Smooth muscle cell of the brain vasculature (primary cell): ENCODE measurements at regions not wholly inside any gene's neighbourhood (a gene's known extent, or its start where the extent isn't known, plus 50 kb on each side); places are given as distances from the start of the nearest gene placed in this dataset.

Source experiments
- DNase-seq: peaks from one replicate; pipeline ENCODE4 v3.0.0-alpha.2; 2012; ENCODE audit warnings: low read depth, low spot score

DNA sequence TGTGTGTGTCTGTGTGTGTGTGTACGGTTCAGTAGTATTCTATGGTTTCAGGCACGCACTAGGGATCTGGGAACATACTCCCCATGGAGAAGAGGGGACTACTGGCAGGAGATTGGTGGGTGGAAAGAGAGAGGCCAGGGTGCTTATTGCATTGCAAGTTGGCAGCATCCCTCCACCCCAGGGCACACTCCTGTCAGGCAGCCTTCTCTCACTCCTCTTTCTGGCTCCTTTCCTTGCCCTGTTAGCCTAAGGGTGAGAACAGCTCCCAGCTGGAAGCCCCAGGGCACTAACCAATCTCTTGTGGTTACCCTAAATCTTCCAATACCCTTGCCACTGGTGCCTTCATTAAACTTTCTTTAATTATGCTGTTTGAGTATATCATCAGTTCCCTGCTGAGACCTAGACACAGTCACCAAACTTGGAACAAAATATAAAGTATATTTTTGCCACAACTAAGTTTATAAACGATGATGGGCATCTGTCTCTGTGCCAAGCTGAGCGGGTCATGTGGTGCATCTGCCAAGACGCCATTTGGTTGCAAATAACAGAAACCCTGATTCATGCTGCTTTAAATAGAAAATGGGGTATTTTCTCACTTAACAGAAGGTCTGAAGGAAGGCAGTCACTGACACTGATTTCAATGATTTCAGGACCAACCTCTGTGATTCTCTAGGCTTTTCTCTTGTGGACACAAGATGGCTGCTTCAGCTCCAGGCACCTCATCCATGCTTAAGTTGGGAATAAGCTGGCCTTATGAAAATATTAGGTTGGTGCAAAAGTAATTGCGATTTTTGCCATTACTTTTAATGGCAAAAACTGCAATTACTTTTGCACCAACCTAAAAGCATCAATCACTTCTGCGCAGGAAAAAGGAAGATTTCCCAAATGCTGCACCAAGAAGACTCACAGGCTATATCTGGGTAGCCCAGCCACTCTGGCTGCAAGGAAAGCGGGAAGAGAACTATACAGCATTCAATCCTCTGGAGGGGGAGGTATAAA, 476.9 kb upstream of the PROK2 start:
- no peak for DNase-seq

GRCh38 chr3:72260588-72260910, 475.6 kb upstream of the PROK2 start:
- DNase-seq = no peak

DNA sequence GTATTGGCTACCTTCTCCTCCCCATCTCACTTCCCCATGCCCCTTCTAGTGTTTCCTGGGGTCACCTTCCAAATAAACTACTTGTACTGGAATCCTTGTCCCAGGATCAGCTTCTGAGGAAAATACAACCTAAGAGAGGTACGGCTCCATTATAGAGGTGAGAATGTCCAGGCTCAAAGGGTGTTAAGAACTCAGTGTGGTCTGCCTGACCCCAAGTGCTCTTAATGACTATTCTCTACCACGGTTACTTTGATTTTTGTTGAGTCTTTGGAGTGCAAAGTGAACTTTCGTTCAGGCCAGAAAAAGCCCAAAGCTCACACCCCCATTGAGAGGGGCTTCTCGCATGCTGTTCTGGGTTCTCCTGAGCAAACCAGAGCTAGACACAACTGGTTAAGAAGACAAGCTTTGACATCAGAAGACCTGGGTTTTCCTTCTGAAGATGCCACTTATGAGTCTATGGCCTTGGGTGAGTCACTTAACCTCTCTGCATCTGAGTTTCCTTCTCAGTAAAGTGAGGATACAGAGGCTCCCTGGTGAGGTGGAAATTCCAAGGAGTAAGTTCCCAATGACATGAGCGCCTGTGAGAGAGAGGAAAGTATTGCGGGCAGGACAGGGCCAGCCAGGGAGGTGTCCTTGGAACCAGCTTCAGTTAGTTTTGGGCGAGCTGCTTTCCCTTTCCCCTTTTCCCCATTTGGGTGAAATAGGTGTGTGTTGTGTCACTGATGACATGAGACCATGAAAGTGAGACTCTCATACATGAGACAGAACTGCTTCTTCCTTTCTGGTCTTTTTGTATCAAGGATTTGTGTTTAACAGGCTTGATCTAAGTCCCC, 475.0 kb upstream of the PROK2 start:
- DNase-seq = no peak

DNA sequence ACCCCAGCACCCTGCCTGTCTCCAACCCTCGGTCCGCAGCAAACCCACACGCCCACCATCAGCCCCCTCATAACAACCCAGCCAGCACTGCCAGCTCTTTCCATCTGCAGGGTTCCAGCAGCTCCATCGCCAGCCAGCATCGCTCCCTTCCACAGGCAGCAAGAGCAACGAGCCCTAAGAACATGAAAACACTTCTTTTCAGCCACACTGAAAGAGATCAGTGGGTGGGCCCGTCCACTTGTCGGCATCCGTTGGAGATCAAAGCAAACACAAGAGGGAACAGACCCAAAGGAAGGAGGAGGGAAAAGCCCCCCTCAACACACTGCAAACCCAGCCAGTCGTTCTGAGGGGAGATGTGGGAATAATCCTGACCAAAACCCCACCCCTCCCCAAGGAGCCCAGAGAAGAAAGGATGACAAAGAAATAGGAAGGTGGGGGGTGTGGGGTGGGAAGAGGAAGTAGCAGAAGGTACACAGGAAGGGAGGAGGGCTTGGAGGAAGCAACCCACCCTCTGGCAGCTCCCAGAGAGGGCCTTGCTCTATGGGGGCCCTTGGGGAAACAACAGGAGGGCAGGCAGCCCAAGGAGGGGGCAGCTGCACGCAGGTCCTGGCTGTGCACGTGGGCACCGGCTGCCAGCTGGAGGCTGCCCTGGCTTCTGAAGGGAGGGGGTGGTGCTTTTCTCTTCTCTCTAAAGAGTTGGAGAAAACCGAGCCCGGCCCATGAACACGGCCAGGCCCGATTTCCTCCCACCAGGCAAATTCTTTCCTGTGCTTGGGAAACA, 473.6 kb upstream of the PROK2 start:
- DNase-seq = no peak

- DNase-seq = no peak
Observed at GRCh38 chr3:72257738-72258137, 472.8 kb upstream of the PROK2 start.

- no peak for DNase-seq
Observed at GRCh38 chr3:72257203-72257602, 472.3 kb upstream of the PROK2 start.

DNA sequence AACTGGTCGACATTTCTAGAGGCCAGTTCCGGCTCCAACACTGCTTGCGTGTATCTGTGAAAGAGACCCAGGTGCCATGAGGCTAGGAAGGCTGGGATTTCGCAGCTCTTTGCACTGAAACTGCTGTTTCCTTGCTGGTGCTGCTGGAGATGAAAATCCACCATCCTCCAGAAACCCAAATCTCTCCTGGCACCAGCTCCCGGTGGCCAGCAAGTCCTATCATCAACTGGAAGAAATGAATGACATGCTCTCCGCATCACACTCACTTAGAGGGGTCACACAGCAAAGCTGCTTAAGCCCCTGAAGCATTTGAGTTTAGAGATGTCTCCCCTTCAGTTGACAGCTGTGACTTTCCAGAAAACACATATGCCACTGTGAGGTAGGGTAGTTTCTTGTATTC, 471.8 kb upstream of the PROK2 start:
- DNase-seq = no peak

GRCh38 chr3:72255791-72256559, 471.0 kb upstream of the PROK2 start:
- no peak for DNase-seq

DNA sequence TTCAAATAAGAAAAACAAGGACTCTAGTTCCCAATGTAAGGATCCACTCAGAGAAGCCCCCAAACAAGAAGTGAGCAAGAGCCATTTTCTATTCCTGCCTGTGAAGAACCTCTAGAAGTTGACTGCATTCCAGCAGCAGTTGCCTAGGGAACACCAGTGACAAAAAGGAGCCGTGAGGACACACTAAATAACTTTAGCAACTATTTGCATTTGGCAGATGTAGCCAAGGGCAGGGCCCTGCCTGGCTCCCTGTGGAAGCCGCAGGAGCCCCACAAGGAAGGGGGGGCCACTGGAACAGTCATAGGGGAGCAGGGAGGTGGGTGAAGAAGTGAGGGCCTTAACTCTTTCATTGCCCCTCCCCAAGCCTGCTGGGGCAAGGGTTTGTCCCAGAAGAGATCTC, 470.2 kb upstream of the PROK2 start:
- no peak for DNase-seq

DNA sequence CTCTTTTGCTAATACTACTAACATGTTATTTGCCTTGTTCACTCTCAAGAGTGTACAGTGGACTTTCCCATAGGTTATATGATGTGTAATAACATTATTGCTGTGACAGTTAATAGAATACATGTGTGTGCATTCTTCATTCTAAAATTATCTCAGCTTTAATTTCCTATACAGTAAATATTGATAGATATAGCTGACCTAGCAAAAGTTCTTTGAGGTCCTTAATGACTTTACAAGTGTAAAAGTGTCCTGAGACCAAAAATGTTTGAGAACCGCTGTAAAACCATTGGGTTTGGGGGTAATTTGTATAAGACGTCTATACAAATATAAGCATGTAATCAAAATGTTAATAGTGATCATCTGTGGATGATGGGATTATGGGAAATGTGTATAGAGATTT, 469.5 kb upstream of the PROK2 start:
- no peak for DNase-seq

DNA sequence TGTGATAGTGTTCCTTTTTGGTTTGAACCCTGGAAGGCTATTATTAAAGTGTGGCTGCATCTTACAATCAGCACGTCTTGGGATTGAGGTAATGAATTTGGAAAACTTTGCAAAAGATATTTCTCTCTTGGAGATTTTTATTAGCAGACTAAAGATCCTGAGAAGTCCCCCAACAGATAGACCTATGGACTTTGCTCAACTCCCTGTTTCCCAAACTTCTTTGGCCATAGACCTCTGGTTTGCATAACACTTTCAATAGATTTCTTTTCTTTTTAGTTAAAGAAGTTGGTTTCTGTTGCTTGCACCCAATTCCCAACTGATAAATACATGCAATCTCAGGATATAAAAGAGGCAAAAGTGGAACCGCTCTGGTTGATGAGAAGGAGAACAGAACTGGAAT, 465.8 kb upstream of the PROK2 start:
- DNase-seq = no peak

DNA sequence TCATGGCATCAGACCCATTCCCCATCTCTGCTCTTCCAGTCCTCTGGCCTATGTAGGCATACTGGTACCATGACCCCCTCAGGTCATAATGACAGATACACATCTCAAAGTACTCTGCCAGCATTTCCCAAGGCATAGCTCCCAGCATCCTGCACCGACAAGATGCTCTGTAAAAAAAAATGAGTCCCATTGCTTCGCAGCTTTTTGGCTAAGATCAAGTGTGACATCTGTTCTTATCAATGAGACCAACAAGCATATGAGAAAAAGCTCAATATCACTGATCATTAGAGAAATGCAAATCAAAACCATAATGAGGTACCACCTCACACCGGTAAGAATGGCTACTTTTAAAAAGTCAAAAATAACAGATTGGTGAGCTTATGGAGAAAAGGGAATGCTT, 463.9 kb upstream of the PROK2 start:
- DNase-seq = no peak

DNA sequence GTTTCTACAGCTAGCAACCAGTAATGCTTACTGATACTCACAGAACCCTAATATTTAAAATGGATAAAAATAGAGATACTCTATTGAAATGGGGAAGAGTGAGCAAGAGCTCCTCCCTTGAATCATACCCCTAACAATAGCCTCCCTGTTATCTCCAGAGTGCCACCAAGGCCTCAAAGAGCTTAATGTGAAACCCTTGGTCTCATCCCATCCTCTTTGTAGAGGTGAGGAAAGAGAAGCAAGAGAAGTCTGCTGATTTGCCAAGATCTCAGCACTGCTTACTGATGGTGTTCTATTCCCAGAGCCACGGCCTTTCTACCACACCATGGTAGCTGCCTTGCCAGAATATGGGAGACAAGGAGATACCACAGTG, 463.4 kb upstream of the PROK2 start:
- DNase-seq = no peak

DNA sequence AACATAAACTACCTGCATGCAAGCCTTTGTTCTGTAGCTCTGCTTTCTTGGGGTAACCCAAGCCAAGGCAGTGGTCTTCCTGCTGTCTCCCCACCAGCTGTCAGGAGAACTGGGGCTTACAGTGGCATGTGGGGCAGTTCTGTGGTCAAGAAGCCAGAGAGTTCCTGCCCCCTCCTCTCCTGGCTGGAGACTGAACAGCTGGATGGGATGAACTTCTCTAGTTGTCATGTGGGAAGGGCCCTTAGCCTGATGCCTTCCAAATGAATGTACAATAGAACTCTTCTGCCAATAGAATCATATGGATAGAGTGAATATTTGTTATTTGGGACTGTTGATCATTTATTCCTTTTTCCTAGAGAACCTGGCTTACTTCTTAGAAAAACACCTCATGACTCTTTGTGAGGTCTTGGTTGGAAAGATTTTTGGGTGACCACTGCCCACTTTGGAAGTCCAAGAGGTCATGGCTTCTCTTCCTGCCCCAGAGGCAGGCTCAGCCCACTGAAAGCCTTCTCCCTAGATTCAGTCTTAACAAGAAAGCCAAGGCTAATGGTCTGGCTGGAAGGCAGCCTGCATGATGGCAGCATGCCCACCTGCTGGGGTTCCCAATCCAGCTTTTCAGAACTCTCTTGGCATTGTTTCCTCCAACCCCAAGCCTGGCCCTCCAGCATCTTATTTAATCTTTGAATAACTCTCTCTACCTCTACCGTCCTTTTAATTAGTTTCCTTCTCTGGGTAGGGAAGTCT, 462.9 kb upstream of the PROK2 start:
- no peak for DNase-seq

GRCh38 chr3:72247126-72247525, 462.2 kb upstream of the PROK2 start:
- no peak for DNase-seq

DNA sequence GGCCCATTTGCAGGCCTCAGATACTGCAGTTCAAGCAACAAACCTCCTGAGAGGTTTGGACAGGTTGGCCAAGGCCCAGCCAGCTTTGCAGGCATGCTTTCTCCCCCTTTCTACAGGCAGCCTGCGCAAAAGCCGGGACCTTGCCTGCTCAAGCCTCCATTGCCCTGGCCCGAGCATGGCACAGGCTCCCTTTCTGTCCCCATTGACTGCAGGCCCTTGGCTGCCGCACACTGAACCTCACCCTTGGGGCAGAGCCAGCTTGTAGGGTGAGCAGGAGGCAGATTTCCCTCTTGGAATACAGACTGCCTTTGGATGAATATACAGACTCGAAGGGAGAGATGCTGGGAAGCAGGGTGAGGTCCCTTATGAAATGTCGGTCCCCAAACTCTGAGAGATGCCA, 461.7 kb upstream of the PROK2 start:
- DNase-seq = no peak

DNA sequence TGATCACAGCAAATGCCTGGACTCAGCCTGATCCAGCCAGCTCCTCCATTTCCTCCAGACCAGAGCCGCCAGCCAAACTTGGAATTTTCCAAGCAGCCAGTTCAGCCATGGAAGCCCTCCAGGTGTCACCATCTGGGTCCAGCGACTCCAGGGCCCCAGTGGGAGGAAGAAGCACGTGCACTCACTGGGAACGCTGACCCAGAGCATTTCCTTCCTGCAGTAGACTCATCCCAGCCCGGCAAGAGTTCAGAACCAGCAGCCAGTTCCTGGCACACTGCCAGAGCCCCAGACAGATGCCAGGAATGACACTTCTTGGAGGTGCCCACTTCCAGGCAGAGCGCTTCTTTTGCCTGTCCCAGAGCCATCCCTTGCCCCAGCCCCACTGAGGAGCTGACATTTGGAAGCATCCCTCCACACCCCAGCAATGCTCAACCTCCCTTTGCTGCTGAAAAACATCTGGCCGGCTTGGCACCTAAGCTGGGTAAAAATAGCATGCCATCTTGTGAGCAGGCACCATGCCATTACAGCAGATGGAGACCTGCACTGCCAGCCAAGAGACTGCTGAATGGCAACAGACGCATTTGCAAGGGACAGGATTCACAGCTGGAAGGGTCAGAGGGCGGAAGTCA, 460.3 kb upstream of the PROK2 start:
- no peak for DNase-seq

- DNase-seq = no peak
Observed at GRCh38 chr3:72244396-72244795, 459.4 kb upstream of the PROK2 start.

DNA sequence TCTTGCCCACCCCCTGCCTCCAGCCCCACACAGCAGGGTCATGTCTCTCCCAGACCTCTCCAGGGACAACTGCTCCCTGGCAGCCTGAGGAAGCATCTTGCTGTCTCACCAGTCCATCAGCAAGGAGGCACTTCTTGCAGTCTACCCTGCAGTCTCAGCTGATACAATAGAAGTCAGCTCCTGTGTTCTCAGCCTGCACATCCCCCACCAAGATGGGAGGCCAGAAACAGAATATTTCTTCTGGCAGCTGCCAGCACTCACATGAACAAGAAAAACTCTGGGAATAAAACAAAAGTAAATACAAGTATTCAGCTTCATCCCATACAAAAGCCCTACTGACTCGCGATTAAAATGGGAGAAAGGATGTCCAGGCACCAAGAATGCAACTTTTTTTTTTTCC, 457.4 kb upstream of the PROK2 start:
- no peak for DNase-seq

GRCh38 chr3:72241525-72241924, 456.6 kb upstream of the PROK2 start:
- DNase-seq = no peak
